Lower lobe of right lung (tissue), 2 donors: ENCODE measurements at regions not wholly inside any gene's neighbourhood (a gene's known extent, or its start where the extent isn't known, plus 50 kb on each side); places are given as distances from the start of the nearest gene placed in this dataset.

Experiments used
- ATAC-seq, 2 donors: fragments of 200-7000 bp; cut with Tn5 transposase; one replicate each; pipeline ENCODE4 v1.9.1; 2020 to 2022; ENCODE audit warnings: mild to moderate bottlenecking in 2 of 2, moderate library complexity in 2 of 2
- DNase-seq: peaks from one replicate; pipeline ENCODE4 v3.0.0-alpha.2; 2020
- H3K27ac ChIP-seq: fragments of 200-600 bp; one replicate; pipeline ENCODE4 v1.8.0; 2022
- H3K27me3 ChIP-seq: fragments of 200-600 bp; one replicate; pipeline ENCODE4 v1.8.0; 2022; ENCODE audit warnings: low read depth
- H3K36me3 ChIP-seq: fragments of 200-600 bp; one replicate; pipeline ENCODE4 v1.8.0; 2022; ENCODE audit warnings: mild to moderate bottlenecking
- H3K4me1 ChIP-seq: fragments of 200-600 bp; one replicate; pipeline ENCODE4 v1.8.0; 2022
- H3K4me3 ChIP-seq: fragments of 200-600 bp; one replicate; pipeline ENCODE4 v1.8.0; 2022; ENCODE audit warnings: mild to moderate bottlenecking
- H3K9me3 ChIP-seq: fragments of 200-600 bp; one replicate; pipeline ENCODE4 v1.8.0; 2022
- intact Hi-C: fragments of 100-400 bp; cut with DNase I; formaldehyde crosslinking; loops from one replicate; pipeline ENCODE4 v1.11.0; 2022
- TF ChIP-seq, protein P1 (sequence below): fragments of 200-600 bp; IDR thresholded peaks from one replicate; pipeline ENCODE4 v1.8.0; 2022; ENCODE audit warnings: antibody characterized with exemption, mild to moderate bottlenecking
- donor health status: DM: no; HTN: yes; CAD: no; lungs with severe emphysema.

- no peak overlapping the region for H3K4me3 ChIP-seq
- intact Hi-C loops = no loop called here
- ATAC-seq (no peak), DNase-seq (no peak)
- no peak overlapping the region for H3K27ac ChIP-seq
- no peaks in the 10 kb centered on the region for H3K9me3 ChIP-seq
- TF ChIP-seq, protein P1, sequence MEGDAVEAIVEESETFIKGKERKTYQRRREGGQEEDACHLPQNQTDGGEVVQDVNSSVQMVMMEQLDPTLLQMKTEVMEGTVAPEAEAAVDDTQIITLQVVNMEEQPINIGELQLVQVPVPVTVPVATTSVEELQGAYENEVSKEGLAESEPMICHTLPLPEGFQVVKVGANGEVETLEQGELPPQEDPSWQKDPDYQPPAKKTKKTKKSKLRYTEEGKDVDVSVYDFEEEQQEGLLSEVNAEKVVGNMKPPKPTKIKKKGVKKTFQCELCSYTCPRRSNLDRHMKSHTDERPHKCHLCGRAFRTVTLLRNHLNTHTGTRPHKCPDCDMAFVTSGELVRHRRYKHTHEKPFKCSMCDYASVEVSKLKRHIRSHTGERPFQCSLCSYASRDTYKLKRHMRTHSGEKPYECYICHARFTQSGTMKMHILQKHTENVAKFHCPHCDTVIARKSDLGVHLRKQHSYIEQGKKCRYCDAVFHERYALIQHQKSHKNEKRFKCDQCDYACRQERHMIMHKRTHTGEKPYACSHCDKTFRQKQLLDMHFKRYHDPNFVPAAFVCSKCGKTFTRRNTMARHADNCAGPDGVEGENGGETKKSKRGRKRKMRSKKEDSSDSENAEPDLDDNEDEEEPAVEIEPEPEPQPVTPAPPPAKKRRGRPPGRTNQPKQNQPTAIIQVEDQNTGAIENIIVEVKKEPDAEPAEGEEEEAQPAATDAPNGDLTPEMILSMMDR = no peak
- H3K4me1 ChIP-seq = no peaks in the 10 kb centered on the region
- H3K27me3 ChIP-seq = no peaks in the 10 kb centered on the region
- no peaks in the 10 kb centered on the region for H3K36me3 ChIP-seq
Measured at GRCh38 chr7:46318276-46318675, 397.2 kb upstream of the IGFBP3 start.

- no peak overlapping the region for H3K27ac ChIP-seq
- no peaks in the 10 kb centered on the region for H3K9me3 ChIP-seq
- no peak for ATAC-seq
- TF ChIP-seq, protein P1 = no peak
- no peak overlapping the region for H3K4me3 ChIP-seq
- no peaks in the 10 kb centered on the region for H3K36me3 ChIP-seq
- H3K4me1 ChIP-seq = no peaks in the 10 kb centered on the region
- DNase-seq = no peak
- intact Hi-C loops = no loop called here
- H3K27me3 ChIP-seq = no peaks in the 10 kb centered on the region
Measured at GRCh38 chr7:46317256-46317655, 396.2 kb upstream of the IGFBP3 start.

GRCh38 chr7:46315891-46316290, 394.8 kb upstream of the IGFBP3 start:
- H3K4me3 ChIP-seq = no peak overlapping the region
- no peak overlapping the region for H3K27ac ChIP-seq
- DNase-seq (no peak), ATAC-seq (no peak)
- intact Hi-C loops = no loop called here
- H3K9me3 ChIP-seq = no peaks in the 10 kb centered on the region
- TF ChIP-seq, protein P1 = no peak
- H3K4me1 ChIP-seq = no peaks in the 10 kb centered on the region
- H3K36me3 ChIP-seq = no peaks in the 10 kb centered on the region
- no peaks in the 10 kb centered on the region for H3K27me3 ChIP-seq

DNA sequence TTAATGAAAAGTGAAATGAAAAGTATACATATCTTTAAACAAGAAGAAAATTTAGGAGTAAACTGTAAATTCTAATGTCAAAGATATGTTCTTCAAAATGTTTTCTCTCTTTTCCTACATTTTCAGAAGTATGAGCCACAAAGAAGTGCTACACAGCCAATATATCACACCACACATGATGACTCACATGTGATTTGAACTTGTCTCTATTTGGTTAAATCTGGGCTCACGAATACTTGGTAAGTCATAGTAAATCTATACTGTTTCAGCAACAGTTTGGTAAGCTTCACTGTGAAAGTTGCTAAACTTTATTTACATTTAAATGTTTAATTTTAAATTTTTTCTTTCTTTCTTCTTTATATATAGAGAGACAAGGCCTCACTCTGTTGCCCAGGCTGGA, 380.6 kb upstream of the IGFBP3 start:
- Histone ChIP-seq H3K4me3 (no peak overlapping the region), H3K27me3 (no peaks in the 10 kb centered on the region), H3K36me3 (no peaks in the 10 kb centered on the region), H3K27ac (no peak overlapping the region), H3K4me1 (no peaks in the 10 kb centered on the region), H3K9me3 (peaks cover 7% of the 10 kb centered on the region)
- ATAC-seq (no peak), DNase-seq (no peak)
- intact Hi-C loops = no loop called here
- TF ChIP-seq, protein P1 = no peak

DNA sequence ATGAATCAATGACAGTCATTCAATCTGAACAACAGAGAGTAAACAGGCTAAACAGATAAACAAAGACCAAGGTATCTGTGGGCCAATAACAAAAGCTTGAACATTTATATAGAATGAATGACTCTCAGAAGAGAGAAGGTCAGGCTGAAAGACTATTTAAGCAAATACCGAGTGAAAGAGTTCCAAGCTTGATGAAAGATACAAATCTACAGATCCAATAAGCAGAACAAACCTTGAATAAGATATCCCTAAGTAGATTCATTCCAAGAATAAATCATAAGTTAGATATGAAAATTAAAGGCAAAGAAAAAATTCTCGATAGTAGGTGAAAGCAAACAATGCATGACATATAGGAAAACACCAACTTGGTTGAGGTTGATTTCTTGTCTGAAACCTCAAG, 376.4 kb upstream of the IGFBP3 start:
- peaks cover 7% of the 10 kb centered on the region for H3K9me3 ChIP-seq
- intact Hi-C loops = no loop called here
- DNase-seq = no peak
- no peak overlapping the region for H3K27ac ChIP-seq
- H3K4me3 ChIP-seq = no peak overlapping the region
- no peak for ATAC-seq
- TF ChIP-seq, protein P1 = no peak
- no peaks in the 10 kb centered on the region for H3K36me3 ChIP-seq
- H3K4me1 ChIP-seq = no peaks in the 10 kb centered on the region
- no peaks in the 10 kb centered on the region for H3K27me3 ChIP-seq

- no peak overlapping the region for H3K4me3 ChIP-seq
- no peaks in the 10 kb centered on the region for H3K27me3 ChIP-seq
- no peak overlapping the region for H3K27ac ChIP-seq
- DNase-seq = no peak
- intact Hi-C loops = no loop called here
- H3K4me1 ChIP-seq = no peaks in the 10 kb centered on the region
- TF ChIP-seq, protein P1 = no peak
- H3K9me3 ChIP-seq = peaks cover 7% of the 10 kb centered on the region
- H3K36me3 ChIP-seq = no peaks in the 10 kb centered on the region
- no peak for ATAC-seq
Measured at GRCh38 chr7:46296526-46296925, 375.5 kb upstream of the IGFBP3 start.
